ENCODE measurements at regions not wholly inside any gene's neighbourhood (a gene's known extent, or its start where the extent isn't known, plus 50 kb on each side); places are given as distances from the start of the nearest gene placed in this dataset.

- peak; percentile 22; the same call in 1 of the 2 replicates for TF ChIP-seq MAX (IDR thresholded peaks at IDR 0.05)
- TF ChIP-seq POLR2AphosphoS5 (IDR thresholded peaks at IDR 0.05; ENCODE audit: low read depth, low read length) = no peak
- no peak for TF ChIP-seq EZH2 (IDR thresholded peaks at IDR 0.05; ENCODE audit: low read depth, low read length, severe bottlenecking)
- no peak for TF ChIP-seq POLR2A (IDR thresholded peaks at IDR 0.05; ENCODE audit: control extremely low read depth in 1 of 2, low read depth in 2 of 2, low read length in 2 of 2)
- no peak for TF ChIP-seq SIX5 (IDR thresholded peaks at IDR 0.05; ENCODE audit: low read depth, low read length)
- TF ChIP-seq FOSL1 (IDR thresholded peaks at IDR 0.05; ENCODE audit: insufficient read depth, low read depth, low read length) = no peak
- peak; percentile 62 to 82 (median 68) for TF ChIP-seq CTCF (IDR thresholded peaks at IDR 0.05; ENCODE audit: control extremely low read depth in 1 of 3, insufficient read depth in 1 of 3, low read depth in 1 of 3, low read length in 3 of 3)
- TF ChIP-seq YY1 (IDR thresholded peaks at IDR 0.05; ENCODE audit: low read depth, low read length) = peak; percentile 49; the same call in 1 of the 2 replicates
- TF ChIP-seq GABPA (IDR thresholded peaks at IDR 0.05; ENCODE audit: borderline replicate concordance, insufficient read depth, low read length) = no peak
- TF ChIP-seq E2F6 (IDR thresholded peaks at IDR 0.05) = no peak; the same call in 1 of the 2 replicates
- TF ChIP-seq JUND (IDR thresholded peaks at IDR 0.05; ENCODE audit: low read length) = no peak
- TF ChIP-seq BRCA1 (IDR thresholded peaks at IDR 0.05; ENCODE audit: low read depth, low read length) = no peak
Measured at GRCh38 chr7:67484244-67484751, 487.7 kb downstream of the TYW1 start.

All from H1 (cell line).